Suprapubic skin (tissue), 3 donors: ENCODE measurements at regions not wholly inside any gene's neighbourhood (a gene's known extent, or its start where the extent isn't known, plus 50 kb on each side); places are given as distances from the start of the nearest gene placed in this dataset.

Experiments used
- CTCF ChIP-seq, 2 donors: fragments of 200-600 bp in 1 of 2; fragments of 450-650 bp in 1 of 2; sonication (generic) in 1 of 2; IDR thresholded peaks; one replicate each; pipeline ENCODE4 v1.5.1; 2016 to 2019; ENCODE audit warnings: antibody characterized with exemption in 2 of 2, mild to moderate bottlenecking in 1 of 2, moderate library complexity in 1 of 2
- POLR2AphosphoS5 ChIP-seq, 3 donors: sonication (generic); formaldehyde crosslinking; IDR thresholded peaks; one replicate each; pipeline ENCODE4 v1.6.1; 2017; ENCODE audit warnings: antibody characterized with exemption in 3 of 3

- no peak for TF ChIP-seq CTCF (IDR thresholded peaks at IDR 0.05)
- no peak for TF ChIP-seq POLR2AphosphoS5 (IDR thresholded peaks at IDR 0.05)
Measured at GRCh38 chr17:14585099-14585498, 284.2 kb downstream of the HS3ST3B1 start.
